Fibroblast of lung (primary cell): ENCODE measurements at regions not wholly inside any gene's neighbourhood (a gene's known extent, or its start where the extent isn't known, plus 50 kb on each side); places are given as distances from the start of the nearest gene placed in this dataset.
"Not testable (repeated sequence)": the region's sequence is repeated elsewhere in the genome, so short reads cannot be mapped to it uniquely, and the experiment has no call there.

Experiments used
- EZH2 ChIP-seq: IDR thresholded peaks from 2 replicates; pipeline ENCODE4 v1.5.1; 2012; ENCODE audit warnings: low read length, control low read depth, mild to moderate bottlenecking; ENCODE audit errors: missing control alignments
- TF ChIP-seq, protein P1 (sequence below), 2 donors: IDR thresholded peaks in 1 of 2; conservative IDR thresholded peaks in 1 of 2; 1 replicate in 1 of 2; 2 replicates in 1 of 2; pipeline ENCODE4 v1.5.1; 2011 to 2012; ENCODE audit warnings: low read length in 2 of 2, control low read depth in 1 of 2, inconsistent platforms in 1 of 2, low read depth in 1 of 2, mild to moderate bottlenecking in 1 of 2

DNA sequence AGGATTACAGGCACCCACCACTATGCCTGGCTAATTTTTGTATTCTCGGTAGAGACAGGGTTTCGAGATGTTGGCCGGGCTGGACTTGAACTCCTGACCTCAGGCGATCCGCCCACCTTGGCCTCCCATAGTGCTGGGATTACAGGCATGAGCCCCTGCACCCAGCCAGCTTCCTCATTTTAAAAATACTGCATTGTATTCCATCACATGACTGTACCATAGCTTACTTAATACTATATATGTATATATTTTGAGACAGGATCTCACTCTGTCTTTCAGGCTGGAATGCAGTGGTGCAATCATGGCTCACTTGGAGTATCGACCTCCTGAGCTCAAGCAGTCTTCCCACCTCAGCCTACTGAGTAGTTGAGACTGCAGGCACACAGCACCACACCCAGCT lies 459.5 kb upstream of the AMELY start:
- TF ChIP-seq, protein P1, sequence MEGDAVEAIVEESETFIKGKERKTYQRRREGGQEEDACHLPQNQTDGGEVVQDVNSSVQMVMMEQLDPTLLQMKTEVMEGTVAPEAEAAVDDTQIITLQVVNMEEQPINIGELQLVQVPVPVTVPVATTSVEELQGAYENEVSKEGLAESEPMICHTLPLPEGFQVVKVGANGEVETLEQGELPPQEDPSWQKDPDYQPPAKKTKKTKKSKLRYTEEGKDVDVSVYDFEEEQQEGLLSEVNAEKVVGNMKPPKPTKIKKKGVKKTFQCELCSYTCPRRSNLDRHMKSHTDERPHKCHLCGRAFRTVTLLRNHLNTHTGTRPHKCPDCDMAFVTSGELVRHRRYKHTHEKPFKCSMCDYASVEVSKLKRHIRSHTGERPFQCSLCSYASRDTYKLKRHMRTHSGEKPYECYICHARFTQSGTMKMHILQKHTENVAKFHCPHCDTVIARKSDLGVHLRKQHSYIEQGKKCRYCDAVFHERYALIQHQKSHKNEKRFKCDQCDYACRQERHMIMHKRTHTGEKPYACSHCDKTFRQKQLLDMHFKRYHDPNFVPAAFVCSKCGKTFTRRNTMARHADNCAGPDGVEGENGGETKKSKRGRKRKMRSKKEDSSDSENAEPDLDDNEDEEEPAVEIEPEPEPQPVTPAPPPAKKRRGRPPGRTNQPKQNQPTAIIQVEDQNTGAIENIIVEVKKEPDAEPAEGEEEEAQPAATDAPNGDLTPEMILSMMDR (conservative IDR thresholded peaks at IDR 0.05 in 1 of 2, IDR thresholded peaks at IDR 0.05 in 1 of 2; ENCODE audit: low read depth in 1 of 2, low read length in 2 of 2): not testable (repeated sequence)
- not testable (repeated sequence) for TF ChIP-seq EZH2
